ENCODE measurements at regions not wholly inside any gene's neighbourhood (a gene's known extent, or its start where the extent isn't known, plus 50 kb on each side); places are given as distances from the start of the nearest gene placed in this dataset.

GRCh38 chr1:187443939-187444338 is 615.2 kb downstream of the PLA2G4A start:
- no peaks in the 10 kb centered on the region for H3K9me3 ChIP-seq (ENCODE audit: low read length)
- no peaks in the 10 kb centered on the region for H3K27me3 ChIP-seq (ENCODE audit: insufficient read depth, low read length)
- no peak overlapping the region for H2AFZ ChIP-seq (ENCODE audit: low read depth, low read length)
- H3K4me1 ChIP-seq (ENCODE audit: insufficient read depth, low read length): no peaks in the 10 kb centered on the region
- no peaks in the 10 kb centered on the region for H3K36me3 ChIP-seq (ENCODE audit: insufficient read depth, low read length)
- no peak overlapping the region for H3K4me3 ChIP-seq (ENCODE audit: low read length)

- Histone ChIP-seq H3K4me3 (ENCODE audit: low read length) (no peak overlapping the region), H2AFZ (ENCODE audit: low read depth, low read length) (peak overlapping the region; percentile 10), H3K36me3 (ENCODE audit: insufficient read depth, low read length) (no peaks in the 10 kb centered on the region), H3K4me1 (ENCODE audit: insufficient read depth, low read length) (no peaks in the 10 kb centered on the region), H3K9me3 (ENCODE audit: low read length) (no peaks in the 10 kb centered on the region), H3K27me3 (ENCODE audit: insufficient read depth, low read length) (no peaks in the 10 kb centered on the region)
Measured at GRCh38 chr1:187445066-187445465, 616.3 kb downstream of the PLA2G4A start.

GRCh38 chr1:187451238-187451637 is 622.5 kb downstream of the PLA2G4A start:
- Histone ChIP-seq H2AFZ (ENCODE audit: low read depth, low read length) (no peak overlapping the region), H3K36me3 (ENCODE audit: insufficient read depth, low read length) (no peaks in the 10 kb centered on the region), H3K4me3 (ENCODE audit: low read length) (no peak overlapping the region), H3K27me3 (ENCODE audit: insufficient read depth, low read length) (no peaks in the 10 kb centered on the region), H3K9me3 (ENCODE audit: low read length) (no peaks in the 10 kb centered on the region), H3K4me1 (ENCODE audit: insufficient read depth, low read length) (no peaks in the 10 kb centered on the region)

- Histone ChIP-seq H2AFZ (ENCODE audit: low read depth, low read length) (no peak overlapping the region), H3K36me3 (ENCODE audit: insufficient read depth, low read length) (no peaks in the 10 kb centered on the region), H3K27me3 (ENCODE audit: insufficient read depth, low read length) (no peaks in the 10 kb centered on the region), H3K4me3 (ENCODE audit: low read length) (no peak overlapping the region), H3K4me1 (ENCODE audit: insufficient read depth, low read length) (no peaks in the 10 kb centered on the region), H3K9me3 (ENCODE audit: low read length) (no peaks in the 10 kb centered on the region)
Measured at GRCh38 chr1:187454010-187454409, 625.3 kb downstream of the PLA2G4A start.

- Histone ChIP-seq H3K36me3 (ENCODE audit: insufficient read depth, low read length) (no peaks in the 10 kb centered on the region), H3K4me1 (ENCODE audit: insufficient read depth, low read length) (no peaks in the 10 kb centered on the region), H3K9me3 (ENCODE audit: low read length) (no peaks in the 10 kb centered on the region), H3K27me3 (ENCODE audit: insufficient read depth, low read length) (no peaks in the 10 kb centered on the region), H3K4me3 (ENCODE audit: low read length) (no peak overlapping the region), H2AFZ (ENCODE audit: low read depth, low read length) (no peak overlapping the region)
Measured at GRCh38 chr1:187456446-187456845, 627.7 kb downstream of the PLA2G4A start.

GRCh38 chr1:187460093-187460492 is 631.3 kb downstream of the PLA2G4A start:
- Histone ChIP-seq H2AFZ (ENCODE audit: low read depth, low read length) (no peak overlapping the region), H3K27me3 (ENCODE audit: insufficient read depth, low read length) (no peaks in the 10 kb centered on the region), H3K36me3 (ENCODE audit: insufficient read depth, low read length) (no peaks in the 10 kb centered on the region), H3K4me3 (ENCODE audit: low read length) (no peak overlapping the region), H3K4me1 (ENCODE audit: insufficient read depth, low read length) (no peaks in the 10 kb centered on the region), H3K9me3 (ENCODE audit: low read length) (peaks cover 2% of the 10 kb centered on the region)

GRCh38 chr1:187464320-187464719 is 635.6 kb downstream of the PLA2G4A start:
- Histone ChIP-seq H2AFZ (ENCODE audit: low read depth, low read length) (no peak overlapping the region), H3K9me3 (ENCODE audit: low read length) (peaks cover 2% of the 10 kb centered on the region)

GRCh38 chr1:187465441-187465840 is 636.7 kb downstream of the PLA2G4A start:
- Histone ChIP-seq H3K9me3 (ENCODE audit: low read length) (peaks cover 2% of the 10 kb centered on the region), H3K27me3 (ENCODE audit: insufficient read depth, low read length) (no peaks in the 10 kb centered on the region), H3K36me3 (ENCODE audit: insufficient read depth, low read length) (no peaks in the 10 kb centered on the region), H3K4me3 (ENCODE audit: low read length) (no peak overlapping the region), H2AFZ (ENCODE audit: low read depth, low read length) (no peak overlapping the region), H3K4me1 (ENCODE audit: insufficient read depth, low read length) (no peaks in the 10 kb centered on the region)

More at GRCh38 chr1:187464320-187464719, 635.6 kb downstream of the PLA2G4A start:
- H3K4me3 ChIP-seq (ENCODE audit: low read length): no peak overlapping the region
- H3K36me3 ChIP-seq (ENCODE audit: insufficient read depth, low read length): no peaks in the 10 kb centered on the region
- H3K27me3 ChIP-seq (ENCODE audit: insufficient read depth, low read length): no peaks in the 10 kb centered on the region
- no peaks in the 10 kb centered on the region for H3K4me1 ChIP-seq (ENCODE audit: insufficient read depth, low read length)

GRCh38 chr1:187469836-187470235 is 641.1 kb downstream of the PLA2G4A start:
- peaks cover 2% of the 10 kb centered on the region for H3K9me3 ChIP-seq (ENCODE audit: low read length)
- H3K4me1 ChIP-seq (ENCODE audit: insufficient read depth, low read length): no peaks in the 10 kb centered on the region
- H3K36me3 ChIP-seq (ENCODE audit: insufficient read depth, low read length): no peaks in the 10 kb centered on the region
- H2AFZ ChIP-seq (ENCODE audit: low read depth, low read length): no peak overlapping the region
- no peaks in the 10 kb centered on the region for H3K27me3 ChIP-seq (ENCODE audit: insufficient read depth, low read length)
- H3K4me3 ChIP-seq (ENCODE audit: low read length): no peak overlapping the region

GRCh38 chr1:187471555-187471954 is 642.8 kb downstream of the PLA2G4A start:
- no peak overlapping the region for H3K4me3 ChIP-seq (ENCODE audit: low read length)
- no peaks in the 10 kb centered on the region for H3K27me3 ChIP-seq (ENCODE audit: insufficient read depth, low read length)
- H3K9me3 ChIP-seq (ENCODE audit: low read length): no peaks in the 10 kb centered on the region
- H3K4me1 ChIP-seq (ENCODE audit: insufficient read depth, low read length): no peaks in the 10 kb centered on the region
- H2AFZ ChIP-seq (ENCODE audit: low read depth, low read length): no peak overlapping the region
- H3K36me3 ChIP-seq (ENCODE audit: insufficient read depth, low read length): no peaks in the 10 kb centered on the region

GRCh38 chr1:187474336-187474735 is 645.6 kb downstream of the PLA2G4A start:
- H3K27me3 ChIP-seq (ENCODE audit: insufficient read depth, low read length): no peaks in the 10 kb centered on the region
- H3K36me3 ChIP-seq (ENCODE audit: insufficient read depth, low read length): no peaks in the 10 kb centered on the region
- no peaks in the 10 kb centered on the region for H3K9me3 ChIP-seq (ENCODE audit: low read length)
- H3K4me1 ChIP-seq (ENCODE audit: insufficient read depth, low read length): no peaks in the 10 kb centered on the region
- no peak overlapping the region for H2AFZ ChIP-seq (ENCODE audit: low read depth, low read length)
- H3K4me3 ChIP-seq (ENCODE audit: low read length): no peak overlapping the region

GRCh38 chr1:187476671-187477070 is 647.9 kb downstream of the PLA2G4A start:
- H3K27me3 ChIP-seq (ENCODE audit: insufficient read depth, low read length): no peaks in the 10 kb centered on the region
- H3K9me3 ChIP-seq (ENCODE audit: low read length): no peaks in the 10 kb centered on the region
- H3K36me3 ChIP-seq (ENCODE audit: insufficient read depth, low read length): no peaks in the 10 kb centered on the region
- no peak overlapping the region for H2AFZ ChIP-seq (ENCODE audit: low read depth, low read length)
- no peaks in the 10 kb centered on the region for H3K4me1 ChIP-seq (ENCODE audit: insufficient read depth, low read length)
- H3K4me3 ChIP-seq (ENCODE audit: low read length): no peak overlapping the region

- H3K9me3 ChIP-seq (ENCODE audit: low read length): no peaks in the 10 kb centered on the region
- no peak overlapping the region for H3K4me3 ChIP-seq (ENCODE audit: low read length)
- no peak overlapping the region for H2AFZ ChIP-seq (ENCODE audit: low read depth, low read length)
- H3K36me3 ChIP-seq (ENCODE audit: insufficient read depth, low read length): no peaks in the 10 kb centered on the region
- H3K4me1 ChIP-seq (ENCODE audit: insufficient read depth, low read length): no peaks in the 10 kb centered on the region
- no peaks in the 10 kb centered on the region for H3K27me3 ChIP-seq (ENCODE audit: insufficient read depth, low read length)
Measured at GRCh38 chr1:187477103-187477502, 648.4 kb downstream of the PLA2G4A start.

- H3K4me1 ChIP-seq (ENCODE audit: insufficient read depth, low read length): no peaks in the 10 kb centered on the region
- no peaks in the 10 kb centered on the region for H3K27me3 ChIP-seq (ENCODE audit: insufficient read depth, low read length)
- H3K4me3 ChIP-seq (ENCODE audit: low read length): no peak overlapping the region
- H3K36me3 ChIP-seq (ENCODE audit: insufficient read depth, low read length): no peaks in the 10 kb centered on the region
- no peak overlapping the region for H2AFZ ChIP-seq (ENCODE audit: low read depth, low read length)
- H3K9me3 ChIP-seq (ENCODE audit: low read length): no peaks in the 10 kb centered on the region
Measured at GRCh38 chr1:187477535-187477934, 648.8 kb downstream of the PLA2G4A start.

Data from neuron (in vitro differentiated cells).